ENCODE measurements at regions not wholly inside any gene's neighbourhood (a gene's known extent, or its start where the extent isn't known, plus 50 kb on each side); places are given as distances from the start of the nearest gene placed in this dataset.

DNA sequence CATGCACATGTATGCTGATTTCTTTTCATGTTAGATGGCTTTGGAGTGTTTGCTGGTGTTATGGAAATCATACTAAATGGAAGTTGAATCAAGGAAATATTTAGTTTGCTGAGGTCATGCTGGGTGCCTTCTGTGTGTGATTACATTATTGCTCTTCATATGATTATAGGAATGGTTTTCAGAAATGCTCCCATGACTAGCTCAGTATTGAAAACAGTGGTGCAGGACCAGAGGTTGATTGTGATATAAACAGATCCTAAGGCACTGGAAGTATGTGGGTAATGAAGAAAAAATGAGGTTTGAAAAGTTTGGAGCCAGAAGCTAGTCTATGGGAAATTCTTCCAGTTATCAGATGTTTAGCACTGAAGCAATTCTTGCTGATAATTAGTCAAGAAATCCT lies 693.1 kb downstream of the UTRN start:
- Histone ChIP-seq H3K27me3 (ENCODE audit: control insufficient read depth in 1 of 2, insufficient read depth in 2 of 2, low read length in 2 of 2) (no peaks in the 10 kb centered on the region), H3K4me3 (ENCODE audit: low read depth in 1 of 2, low read length in 2 of 2) (no peak overlapping the region), H3K4me1 (ENCODE audit: insufficient read depth, low read length) (no peaks in the 10 kb centered on the region), H3K27ac (ENCODE audit: low read depth, low read length) (no peak overlapping the region), H3K9me3 (ENCODE audit: low read length) (no peaks in the 10 kb centered on the region), H3K36me3 (ENCODE audit: insufficient read depth, low read length) (no peaks in the 10 kb centered on the region), H3K9ac (ENCODE audit: low read length) (no peak overlapping the region)

DNA sequence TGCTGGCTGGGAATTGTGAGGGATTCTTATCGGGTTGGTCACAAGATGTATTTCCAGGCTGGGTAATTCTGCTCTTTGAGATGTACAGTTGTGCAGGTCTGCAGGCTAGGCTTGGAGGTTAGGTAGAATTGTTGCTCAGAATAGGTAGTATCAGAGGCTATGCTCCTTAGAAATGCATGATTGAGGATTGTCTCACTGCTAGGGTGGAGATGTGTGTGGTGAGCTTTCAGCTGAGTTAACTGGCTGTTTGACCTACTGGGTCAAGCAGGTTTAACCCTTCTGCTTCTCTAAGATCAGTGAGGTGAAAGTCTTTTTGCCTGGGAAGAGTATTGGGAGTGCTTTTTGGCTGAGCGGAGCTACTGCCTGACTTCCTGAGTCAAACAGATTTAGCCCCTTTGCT lies 701.1 kb downstream of the UTRN start:
- Histone ChIP-seq H3K4me1 (ENCODE audit: insufficient read depth, low read length) (no peaks in the 10 kb centered on the region), H3K27me3 (ENCODE audit: control insufficient read depth in 1 of 2, insufficient read depth in 2 of 2, low read length in 2 of 2) (no peaks in the 10 kb centered on the region), H3K9ac (ENCODE audit: low read length) (no peak overlapping the region), H3K4me3 (ENCODE audit: low read depth in 1 of 2, low read length in 2 of 2) (no peak overlapping the region), H3K36me3 (ENCODE audit: insufficient read depth, low read length) (no peaks in the 10 kb centered on the region), H3K27ac (ENCODE audit: low read depth, low read length) (no peak overlapping the region), H3K9me3 (ENCODE audit: low read length) (no peaks in the 10 kb centered on the region)

DNA sequence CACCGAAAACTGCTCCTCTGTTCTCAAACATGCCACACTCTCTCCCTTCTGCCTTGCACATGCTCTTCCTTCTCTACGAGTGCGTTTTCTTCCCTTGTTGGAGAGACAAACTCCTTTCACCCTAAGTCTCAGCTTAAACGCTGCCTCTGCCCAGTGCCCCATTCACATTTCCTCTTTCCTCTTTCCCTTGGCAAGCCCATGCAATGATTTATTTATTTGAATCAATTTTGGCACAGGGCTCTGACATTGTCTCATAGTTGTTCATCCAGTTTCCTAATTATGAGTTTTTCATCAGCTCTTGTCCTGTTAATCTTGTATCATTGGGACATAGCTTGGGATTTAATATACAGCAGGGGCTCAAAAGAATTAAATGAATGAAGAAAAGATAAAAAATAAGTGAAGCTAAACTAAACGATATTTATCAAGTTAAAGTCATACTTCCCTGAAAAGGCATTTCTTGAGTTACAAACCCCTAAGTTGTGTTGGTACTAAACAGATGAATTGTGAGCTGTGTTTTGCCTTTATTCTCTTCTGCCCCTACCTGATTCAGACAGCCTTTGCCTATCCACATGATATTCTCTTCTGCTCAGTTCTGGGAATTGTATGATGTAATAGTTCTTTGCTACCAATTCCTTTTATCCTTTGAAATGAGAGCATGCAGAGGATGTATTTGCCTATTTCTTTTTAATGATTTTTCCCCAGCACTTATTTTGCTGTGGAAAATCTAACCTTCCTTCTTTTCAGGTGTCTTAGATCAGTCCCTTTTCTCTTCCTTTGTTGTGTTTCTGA lies 704.4 kb downstream of the UTRN start:
- Histone ChIP-seq H3K27me3 (ENCODE audit: control insufficient read depth in 1 of 2, insufficient read depth in 2 of 2, low read length in 2 of 2) (no peaks in the 10 kb centered on the region), H3K4me3 (ENCODE audit: low read depth in 1 of 2, low read length in 2 of 2) (no peak overlapping the region), H3K9me3 (ENCODE audit: low read length) (no peaks in the 10 kb centered on the region), H3K4me1 (ENCODE audit: insufficient read depth, low read length) (no peaks in the 10 kb centered on the region), H3K9ac (ENCODE audit: low read length) (no peak overlapping the region), H3K27ac (ENCODE audit: low read depth, low read length) (no peak overlapping the region), H3K36me3 (ENCODE audit: insufficient read depth, low read length) (no peaks in the 10 kb centered on the region)

DNA sequence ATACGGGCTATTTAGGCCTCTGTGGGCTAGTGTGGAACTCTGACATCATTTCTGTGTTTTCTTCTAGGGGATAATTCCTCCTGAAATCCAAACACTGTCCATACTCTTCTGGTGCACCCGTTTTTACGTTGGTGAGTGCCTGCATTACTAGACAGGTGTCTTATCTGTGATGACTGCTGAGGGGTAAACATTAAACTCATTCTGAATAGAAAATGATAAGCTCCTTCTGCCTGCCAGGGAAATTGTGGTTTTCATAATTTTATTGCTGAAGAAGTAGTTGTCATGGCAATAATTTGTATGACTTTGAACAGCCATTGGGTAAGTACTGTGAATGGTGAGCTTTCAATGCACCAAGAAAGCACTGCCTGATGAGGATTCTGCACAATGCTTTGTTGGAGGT lies 705.6 kb downstream of the UTRN start:
- H3K4me3 ChIP-seq (ENCODE audit: low read depth in 1 of 2, low read length in 2 of 2): no peak overlapping the region
- H3K27ac ChIP-seq (ENCODE audit: low read depth, low read length): no peak overlapping the region
- no peaks in the 10 kb centered on the region for H3K27me3 ChIP-seq (ENCODE audit: control insufficient read depth in 1 of 2, insufficient read depth in 2 of 2, low read length in 2 of 2)
- H3K36me3 ChIP-seq (ENCODE audit: insufficient read depth, low read length): no peaks in the 10 kb centered on the region
- H3K9ac ChIP-seq (ENCODE audit: low read length): no peak overlapping the region
- H3K4me1 ChIP-seq (ENCODE audit: insufficient read depth, low read length): no peaks in the 10 kb centered on the region
- H3K9me3 ChIP-seq (ENCODE audit: low read length): no peaks in the 10 kb centered on the region

DNA sequence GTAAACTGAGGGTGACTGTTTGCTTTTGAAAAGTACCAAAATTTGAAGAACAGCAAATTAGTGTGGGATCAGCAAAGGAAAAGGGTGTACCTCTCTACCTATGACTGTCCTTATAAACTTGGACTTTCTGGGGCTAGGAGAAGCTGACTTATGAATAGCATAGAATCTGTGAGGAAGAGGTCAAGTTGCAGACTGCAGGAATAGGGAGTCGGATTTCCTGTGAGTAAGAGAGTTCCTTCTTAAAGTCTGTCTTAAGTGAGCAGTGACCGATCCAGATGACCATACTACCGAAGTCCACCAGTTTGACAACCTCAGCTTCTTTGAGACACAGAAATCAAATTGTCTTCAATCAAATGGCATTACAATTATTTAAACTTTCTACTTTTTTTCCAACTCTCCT lies 708.7 kb downstream of the UTRN start:
- H3K9ac ChIP-seq (ENCODE audit: low read length): no peak overlapping the region
- H3K4me1 ChIP-seq (ENCODE audit: insufficient read depth, low read length): no peaks in the 10 kb centered on the region
- H3K4me3 ChIP-seq (ENCODE audit: low read depth in 1 of 2, low read length in 2 of 2): no peak overlapping the region
- no peaks in the 10 kb centered on the region for H3K36me3 ChIP-seq (ENCODE audit: insufficient read depth, low read length)
- no peaks in the 10 kb centered on the region for H3K27me3 ChIP-seq (ENCODE audit: control insufficient read depth in 1 of 2, insufficient read depth in 2 of 2, low read length in 2 of 2)
- H3K9me3 ChIP-seq (ENCODE audit: low read length): no peaks in the 10 kb centered on the region
- H3K27ac ChIP-seq (ENCODE audit: low read depth, low read length): no peak overlapping the region

DNA sequence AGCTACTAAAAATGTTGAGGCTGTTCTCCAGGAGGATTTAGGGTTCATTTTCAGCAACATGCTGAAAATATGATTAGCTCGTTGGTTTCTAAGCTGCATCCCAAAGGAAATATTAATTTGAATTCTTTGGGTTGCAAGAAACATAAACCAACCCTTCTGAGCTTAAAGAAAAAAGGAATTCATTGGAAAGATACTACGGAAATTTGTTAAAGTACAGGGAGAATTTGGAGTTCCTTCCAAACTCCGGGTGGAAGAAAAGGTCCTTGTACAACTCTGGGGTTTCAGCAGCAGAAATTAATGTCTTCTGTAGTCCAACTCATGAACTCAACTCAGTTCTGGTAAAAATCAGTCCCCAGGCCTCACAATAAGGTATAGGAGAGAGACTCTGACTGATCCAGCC lies 712.9 kb downstream of the UTRN start:
- no peak overlapping the region for H3K27ac ChIP-seq (ENCODE audit: low read depth, low read length)
- H3K27me3 ChIP-seq (ENCODE audit: control insufficient read depth in 1 of 2, insufficient read depth in 2 of 2, low read length in 2 of 2): no peaks in the 10 kb centered on the region
- H3K9me3 ChIP-seq (ENCODE audit: low read length): no peaks in the 10 kb centered on the region
- no peak overlapping the region for H3K4me3 ChIP-seq (ENCODE audit: low read depth in 1 of 2, low read length in 2 of 2)
- H3K36me3 ChIP-seq (ENCODE audit: insufficient read depth, low read length): no peaks in the 10 kb centered on the region
- no peak overlapping the region for H3K9ac ChIP-seq (ENCODE audit: low read length)
- no peaks in the 10 kb centered on the region for H3K4me1 ChIP-seq (ENCODE audit: insufficient read depth, low read length)

DNA sequence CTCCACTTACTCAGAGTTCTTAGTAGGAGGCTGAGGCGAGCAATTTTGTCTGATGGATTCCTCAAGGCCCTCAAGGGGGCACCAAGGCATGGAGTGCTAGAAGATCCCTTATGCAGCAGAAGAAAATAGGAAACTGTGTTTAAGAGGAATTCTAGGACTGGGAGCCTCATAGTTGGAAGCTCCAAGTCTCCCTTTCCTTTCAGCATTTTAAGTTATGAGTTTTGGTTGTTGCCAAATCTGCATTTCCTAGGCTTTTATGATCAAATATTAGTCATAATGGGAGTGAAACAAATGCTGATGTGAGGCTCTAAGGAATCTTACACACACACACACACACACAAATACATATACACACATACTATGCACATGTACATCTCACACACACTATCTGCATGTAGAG lies 714.0 kb downstream of the UTRN start:
- Histone ChIP-seq H3K27ac (ENCODE audit: low read depth, low read length) (no peak overlapping the region), H3K4me1 (ENCODE audit: insufficient read depth, low read length) (no peaks in the 10 kb centered on the region), H3K27me3 (ENCODE audit: control insufficient read depth in 1 of 2, insufficient read depth in 2 of 2, low read length in 2 of 2) (no peaks in the 10 kb centered on the region), H3K9ac (ENCODE audit: low read length) (no peak overlapping the region), H3K9me3 (ENCODE audit: low read length) (no peaks in the 10 kb centered on the region), H3K36me3 (ENCODE audit: insufficient read depth, low read length) (no peaks in the 10 kb centered on the region), H3K4me3 (ENCODE audit: low read depth in 1 of 2, low read length in 2 of 2) (no peak overlapping the region)

DNA sequence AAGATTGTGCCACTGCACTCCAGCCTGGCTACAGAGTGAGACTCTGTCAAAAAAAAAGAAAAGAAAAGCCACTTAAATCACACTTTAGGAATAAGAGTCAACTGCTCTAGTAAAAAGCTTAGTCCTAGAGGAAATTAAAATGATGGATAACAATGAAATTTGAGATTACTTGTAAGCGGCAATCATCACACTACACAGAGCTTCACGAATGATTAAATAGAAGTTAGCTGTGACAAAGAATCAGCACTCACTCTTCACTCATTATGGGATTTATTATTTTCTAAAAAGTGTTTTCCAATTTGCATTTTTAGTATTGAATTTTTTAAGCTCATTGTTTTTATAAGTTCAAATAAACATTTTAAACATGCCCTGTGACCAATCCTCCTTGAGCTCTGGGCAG lies 718.0 kb downstream of the UTRN start:
- no peaks in the 10 kb centered on the region for H3K4me1 ChIP-seq (ENCODE audit: insufficient read depth, low read length)
- no peak overlapping the region for H3K27ac ChIP-seq (ENCODE audit: low read depth, low read length)
- H3K9me3 ChIP-seq (ENCODE audit: low read length): no peaks in the 10 kb centered on the region
- no peak overlapping the region for H3K9ac ChIP-seq (ENCODE audit: low read length)
- no peak overlapping the region for H3K4me3 ChIP-seq (ENCODE audit: low read depth in 1 of 2, low read length in 2 of 2)
- no peaks in the 10 kb centered on the region for H3K27me3 ChIP-seq (ENCODE audit: control insufficient read depth in 1 of 2, insufficient read depth in 2 of 2, low read length in 2 of 2)
- no peaks in the 10 kb centered on the region for H3K36me3 ChIP-seq (ENCODE audit: insufficient read depth, low read length)

DNA sequence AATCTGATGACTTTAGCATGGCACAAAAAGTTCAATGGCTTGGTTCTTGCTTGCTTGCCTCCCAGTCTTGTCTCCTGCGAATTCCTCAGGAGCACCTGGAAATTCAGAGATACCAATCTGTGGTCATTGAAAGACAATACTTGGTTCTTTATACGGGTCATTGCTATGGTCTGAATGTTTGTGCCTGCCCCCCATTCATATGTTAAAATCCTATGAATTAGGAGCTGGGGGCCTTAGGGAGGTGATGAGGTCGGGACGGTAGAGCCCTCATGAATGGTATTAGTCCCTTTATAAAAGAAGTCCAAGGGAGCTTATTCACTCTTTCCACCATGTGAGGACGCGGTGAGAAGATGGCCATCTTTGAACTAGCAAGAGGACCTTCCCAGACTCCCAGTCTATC lies 721.8 kb downstream of the UTRN start:
- Histone ChIP-seq H3K36me3 (ENCODE audit: insufficient read depth, low read length) (no peaks in the 10 kb centered on the region), H3K27me3 (ENCODE audit: control insufficient read depth in 1 of 2, insufficient read depth in 2 of 2, low read length in 2 of 2) (no peaks in the 10 kb centered on the region), H3K9ac (ENCODE audit: low read length) (no peak overlapping the region), H3K9me3 (ENCODE audit: low read length) (no peaks in the 10 kb centered on the region), H3K4me1 (ENCODE audit: insufficient read depth, low read length) (no peaks in the 10 kb centered on the region), H3K4me3 (ENCODE audit: low read depth in 1 of 2, low read length in 2 of 2) (no peak overlapping the region), H3K27ac (ENCODE audit: low read depth, low read length) (no peak overlapping the region)

DNA sequence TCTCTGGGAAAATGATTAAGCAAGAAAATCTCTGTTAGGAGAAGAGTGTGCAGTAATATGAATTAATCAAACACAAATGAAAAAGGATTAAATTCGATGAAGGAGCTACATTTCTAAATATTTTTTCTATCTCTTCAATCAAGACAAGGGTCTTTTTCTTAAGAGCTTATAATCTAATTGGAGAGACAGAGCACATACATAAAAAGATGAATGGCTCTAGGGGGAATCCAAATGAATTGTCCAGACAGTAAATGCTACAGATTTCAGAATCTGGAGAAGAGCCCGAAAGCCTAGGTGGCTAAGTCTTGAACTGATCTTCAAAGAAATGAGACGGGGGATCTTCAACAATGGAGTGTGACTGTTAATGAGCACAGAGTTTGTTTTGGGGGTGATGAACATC lies 723.6 kb downstream of the UTRN start:
- H3K27me3 ChIP-seq (ENCODE audit: control insufficient read depth in 1 of 2, insufficient read depth in 2 of 2, low read length in 2 of 2): no peaks in the 10 kb centered on the region

DNA sequence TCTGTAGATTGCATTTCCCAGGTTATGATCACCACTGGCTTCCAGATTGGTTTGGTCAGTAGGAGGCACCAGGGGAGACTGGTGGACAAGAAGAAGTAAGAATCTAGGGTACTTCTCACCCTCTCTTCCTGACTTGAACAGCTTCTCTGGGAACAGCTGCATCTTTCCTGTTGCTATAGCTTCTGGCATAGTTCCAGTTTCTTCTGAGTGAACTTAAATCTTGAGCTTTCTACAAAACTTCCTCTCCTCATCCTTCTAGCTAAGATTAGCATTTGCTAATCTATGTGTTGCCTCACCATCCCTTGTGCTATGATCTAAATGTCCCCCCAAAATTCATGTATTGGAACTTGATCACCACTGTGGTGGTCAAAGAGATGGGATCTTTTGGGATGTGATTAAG lies 724.6 kb downstream of the UTRN start:
- Histone ChIP-seq H3K9me3 (ENCODE audit: low read length) (no peaks in the 10 kb centered on the region), H3K4me1 (ENCODE audit: insufficient read depth, low read length) (no peaks in the 10 kb centered on the region), H3K27ac (ENCODE audit: low read depth, low read length) (no peak overlapping the region), H3K9ac (ENCODE audit: low read length) (no peak overlapping the region), H3K36me3 (ENCODE audit: insufficient read depth, low read length) (no peaks in the 10 kb centered on the region), H3K4me3 (ENCODE audit: low read depth in 1 of 2, low read length in 2 of 2) (no peak overlapping the region), H3K27me3 (ENCODE audit: control insufficient read depth in 1 of 2, insufficient read depth in 2 of 2, low read length in 2 of 2) (no peaks in the 10 kb centered on the region)

More for the DNA sequence above, 723.6 kb downstream of the UTRN start:
- Histone ChIP-seq H3K4me1 (ENCODE audit: insufficient read depth, low read length) (no peaks in the 10 kb centered on the region), H3K36me3 (ENCODE audit: insufficient read depth, low read length) (no peaks in the 10 kb centered on the region), H3K9me3 (ENCODE audit: low read length) (no peaks in the 10 kb centered on the region), H3K27ac (ENCODE audit: low read depth, low read length) (no peak overlapping the region), H3K9ac (ENCODE audit: low read length) (no peak overlapping the region), H3K4me3 (ENCODE audit: low read depth in 1 of 2, low read length in 2 of 2) (no peak overlapping the region)

DNA sequence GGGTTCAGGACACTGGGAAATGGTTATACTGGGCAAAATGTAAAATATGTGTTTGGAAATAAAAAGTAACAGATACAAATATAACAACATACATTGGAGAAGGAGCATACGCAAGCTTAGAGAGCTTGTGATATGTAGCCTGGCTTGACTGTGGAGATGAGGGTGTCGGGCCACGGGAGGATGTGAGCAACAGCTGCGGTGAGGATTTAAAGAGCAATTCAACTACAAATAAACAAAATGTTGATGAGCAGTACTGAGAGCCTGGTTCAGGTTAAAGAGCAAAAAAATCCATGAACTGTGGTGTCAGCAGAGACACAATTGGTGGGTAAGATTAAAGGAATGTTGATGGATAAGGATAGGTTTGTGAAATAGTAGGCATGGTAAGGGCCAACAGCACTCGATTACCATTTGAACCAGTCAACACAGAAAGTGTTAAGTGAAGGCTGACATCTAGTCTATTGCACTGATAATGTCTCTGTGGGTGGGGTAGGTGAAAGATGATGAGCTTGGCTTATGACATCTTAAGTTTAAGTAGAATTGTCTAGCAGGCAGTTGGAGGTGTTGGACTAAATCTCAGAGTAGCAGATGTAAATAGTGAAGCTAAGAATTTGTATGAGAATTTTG lies 723.2 kb downstream of the EPM2A start:
- Histone ChIP-seq H3K27ac (ENCODE audit: low read depth, low read length) (no peak overlapping the region), H3K4me3 (ENCODE audit: low read depth in 1 of 2, low read length in 2 of 2) (no peak overlapping the region), H3K36me3 (ENCODE audit: insufficient read depth, low read length) (no peaks in the 10 kb centered on the region), H3K4me1 (ENCODE audit: insufficient read depth, low read length) (no peaks in the 10 kb centered on the region), H3K9me3 (ENCODE audit: low read length) (no peaks in the 10 kb centered on the region), H3K27me3 (ENCODE audit: control insufficient read depth in 1 of 2, insufficient read depth in 2 of 2, low read length in 2 of 2) (no peaks in the 10 kb centered on the region), H3K9ac (ENCODE audit: low read length) (no peak overlapping the region)
